GM12872 (cell line): ENCODE measurements at regions not wholly inside any gene's neighbourhood (a gene's known extent, or its start where the extent isn't known, plus 50 kb on each side); places are given as distances from the start of the nearest gene placed in this dataset.

Experiments
- TF ChIP-seq, protein P1 (sequence below): IDR thresholded peaks from 3 replicates; pipeline ENCODE4 v1.5.1; 2011; ENCODE audit warnings: low read depth, mild to moderate bottlenecking, low read length, moderate library complexity; ENCODE audit not compliant: insufficient read depth

DNA sequence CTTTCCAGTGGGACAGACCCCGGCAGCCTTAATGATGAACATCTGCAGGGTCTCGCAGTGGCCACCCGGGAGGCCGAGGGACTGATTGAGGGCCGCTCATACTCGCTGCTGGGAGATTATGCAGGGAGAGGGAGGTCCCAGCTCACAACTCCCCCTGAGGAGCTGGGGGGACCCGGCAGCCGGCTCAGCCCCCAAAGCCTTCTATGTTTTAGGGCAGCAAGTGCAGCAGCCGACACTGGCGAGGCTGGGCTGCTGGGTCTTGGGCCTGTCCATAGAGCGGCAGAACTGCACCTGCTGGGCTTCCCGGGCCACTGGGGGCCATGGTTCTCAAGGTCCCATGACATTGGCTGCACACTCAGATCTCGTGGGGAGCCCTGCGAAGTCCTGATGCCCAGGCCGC is 110.7 kb downstream of the RFLNA start:
- TF ChIP-seq, protein P1, sequence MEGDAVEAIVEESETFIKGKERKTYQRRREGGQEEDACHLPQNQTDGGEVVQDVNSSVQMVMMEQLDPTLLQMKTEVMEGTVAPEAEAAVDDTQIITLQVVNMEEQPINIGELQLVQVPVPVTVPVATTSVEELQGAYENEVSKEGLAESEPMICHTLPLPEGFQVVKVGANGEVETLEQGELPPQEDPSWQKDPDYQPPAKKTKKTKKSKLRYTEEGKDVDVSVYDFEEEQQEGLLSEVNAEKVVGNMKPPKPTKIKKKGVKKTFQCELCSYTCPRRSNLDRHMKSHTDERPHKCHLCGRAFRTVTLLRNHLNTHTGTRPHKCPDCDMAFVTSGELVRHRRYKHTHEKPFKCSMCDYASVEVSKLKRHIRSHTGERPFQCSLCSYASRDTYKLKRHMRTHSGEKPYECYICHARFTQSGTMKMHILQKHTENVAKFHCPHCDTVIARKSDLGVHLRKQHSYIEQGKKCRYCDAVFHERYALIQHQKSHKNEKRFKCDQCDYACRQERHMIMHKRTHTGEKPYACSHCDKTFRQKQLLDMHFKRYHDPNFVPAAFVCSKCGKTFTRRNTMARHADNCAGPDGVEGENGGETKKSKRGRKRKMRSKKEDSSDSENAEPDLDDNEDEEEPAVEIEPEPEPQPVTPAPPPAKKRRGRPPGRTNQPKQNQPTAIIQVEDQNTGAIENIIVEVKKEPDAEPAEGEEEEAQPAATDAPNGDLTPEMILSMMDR = no peak

DNA sequence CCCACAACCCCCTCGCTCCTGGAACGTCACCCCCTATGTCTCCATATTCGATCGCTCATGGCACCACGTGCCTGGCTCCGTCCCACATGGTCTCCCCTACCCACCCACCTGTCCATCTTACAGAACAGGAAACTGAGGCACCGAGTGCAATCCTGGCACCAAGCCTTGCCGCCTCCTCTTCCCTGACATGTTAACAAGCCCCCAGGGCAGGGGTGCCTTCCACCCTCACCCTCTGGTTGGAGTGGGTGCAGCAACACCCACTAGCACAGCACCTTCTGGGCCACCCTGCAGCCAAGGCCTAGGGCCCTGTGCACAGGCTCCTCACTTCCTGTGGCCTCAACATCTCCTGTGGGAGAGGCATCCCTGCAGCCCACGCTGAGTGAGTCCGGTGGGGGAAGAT is 110.3 kb downstream of the RFLNA start:
- TF ChIP-seq, protein P1 = no peak

DNA sequence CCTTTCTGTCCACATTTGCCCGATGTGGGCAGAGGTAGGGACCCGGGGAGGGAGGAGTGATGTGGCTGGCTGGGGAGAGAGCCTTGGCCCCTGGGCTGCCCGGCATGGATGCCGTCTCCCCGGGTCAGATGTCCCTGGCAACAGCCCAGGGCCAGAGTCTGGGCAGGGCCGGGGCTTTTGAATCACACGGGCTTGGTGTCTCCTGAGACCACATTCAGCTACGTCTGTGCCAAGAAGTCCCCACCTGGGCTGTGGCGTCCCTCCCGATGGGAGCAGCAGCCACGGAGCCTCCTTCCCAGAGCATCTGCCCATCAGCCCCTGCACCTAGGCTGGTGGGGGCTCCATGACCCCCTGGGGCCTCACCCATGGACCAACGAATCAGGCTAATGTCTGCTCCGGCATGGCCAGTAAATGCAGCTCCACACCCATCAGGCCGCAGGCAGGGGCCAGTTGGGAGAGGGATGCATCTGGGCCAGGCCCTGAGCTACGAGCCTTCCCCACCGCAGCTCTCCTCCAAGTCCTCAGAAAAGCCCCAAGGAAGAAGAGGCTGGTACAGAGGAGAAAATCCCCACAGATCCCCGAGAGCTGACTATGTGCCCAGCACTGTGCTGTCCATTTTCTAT is 109.4 kb downstream of the RFLNA start:
- TF ChIP-seq, protein P1 = no peak

DNA sequence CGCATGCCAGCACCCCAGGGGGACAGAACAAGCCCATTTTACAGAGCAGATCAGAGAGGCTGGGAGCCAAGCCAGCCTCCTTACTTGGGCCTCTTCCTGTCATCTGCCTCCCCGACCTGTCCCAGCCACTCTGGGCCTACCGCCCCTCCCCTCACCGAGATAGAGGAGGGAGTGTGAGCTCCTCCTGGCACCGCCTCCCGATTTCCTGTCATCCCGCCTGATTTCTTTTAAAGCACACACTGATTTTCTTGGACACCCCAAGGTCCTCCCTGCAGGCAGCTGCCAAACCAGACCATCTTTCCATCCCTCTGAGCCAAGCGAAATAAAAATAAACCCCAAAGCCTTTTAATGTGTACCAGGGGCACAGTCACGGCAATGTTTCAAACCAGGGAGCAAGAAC is 108.4 kb downstream of the RFLNA start:
- TF ChIP-seq, protein P1 = no peak

DNA sequence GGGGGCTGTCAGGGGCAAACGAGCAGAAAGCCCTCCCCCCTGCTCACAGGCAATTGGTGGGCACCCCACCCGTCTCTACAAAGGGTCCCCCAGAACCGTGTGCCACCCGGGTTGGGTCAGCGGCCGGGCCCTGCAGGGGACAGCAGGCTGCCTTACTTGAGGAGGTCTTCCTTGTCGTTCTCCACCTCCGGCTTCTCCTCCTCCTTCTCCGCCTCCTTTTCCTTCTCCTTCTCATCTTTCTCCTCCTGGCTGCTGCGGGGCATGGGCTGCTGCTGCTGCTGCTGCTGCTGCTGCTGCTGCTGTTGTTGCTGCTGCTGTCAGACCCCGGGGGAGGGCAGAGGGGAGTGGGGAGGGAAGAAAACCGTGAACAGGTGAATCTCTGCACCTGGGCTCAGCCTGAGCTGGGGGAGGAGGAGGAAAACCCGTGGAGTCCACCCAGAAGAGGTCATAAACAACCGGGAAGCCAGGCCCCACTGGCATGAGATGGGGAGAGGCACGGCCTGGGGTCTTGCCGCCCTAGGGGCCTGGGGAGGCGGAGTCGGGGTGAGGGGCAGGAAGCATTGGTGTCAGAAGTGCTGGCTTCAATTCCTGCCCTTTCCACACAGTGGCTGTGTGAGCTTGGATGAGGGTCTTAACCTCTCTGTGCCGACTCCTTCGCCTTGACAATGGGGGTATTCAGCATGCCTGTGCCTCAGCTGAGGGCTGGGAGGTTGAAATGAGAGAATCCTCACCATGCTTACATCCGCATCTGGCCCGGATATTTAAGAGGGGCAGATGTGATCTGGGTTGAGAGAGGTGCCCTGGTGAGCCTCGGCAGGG is 107.6 kb downstream of the RFLNA start:
- TF ChIP-seq, protein P1 = no peak

DNA sequence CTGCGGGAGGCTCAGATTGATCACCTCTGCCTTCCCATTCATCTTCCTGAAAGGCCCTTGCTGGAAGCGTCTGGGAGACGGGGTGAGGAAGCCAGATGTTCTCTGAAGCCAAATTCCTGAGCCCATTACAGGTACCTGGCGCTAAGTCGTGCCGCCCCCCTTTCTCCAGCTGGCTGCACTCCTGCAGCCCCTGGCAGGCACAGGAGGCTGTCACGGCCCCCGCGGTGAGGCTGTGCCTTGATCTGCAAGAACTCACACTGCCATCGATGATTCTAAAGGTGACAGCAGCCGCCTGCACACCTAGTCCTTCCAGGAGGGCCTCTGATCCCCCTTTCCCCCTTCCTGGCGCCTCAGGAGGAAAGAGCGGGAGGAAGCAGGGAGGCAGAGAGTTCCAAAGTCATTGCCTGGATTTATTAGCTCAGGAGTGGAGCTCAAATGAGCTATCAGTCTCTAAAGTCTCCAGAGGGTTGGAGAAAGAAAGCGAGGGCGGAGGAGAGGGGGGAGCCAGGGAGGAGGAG is 106.9 kb downstream of the RFLNA start:
- TF ChIP-seq, protein P1 = no peak

DNA sequence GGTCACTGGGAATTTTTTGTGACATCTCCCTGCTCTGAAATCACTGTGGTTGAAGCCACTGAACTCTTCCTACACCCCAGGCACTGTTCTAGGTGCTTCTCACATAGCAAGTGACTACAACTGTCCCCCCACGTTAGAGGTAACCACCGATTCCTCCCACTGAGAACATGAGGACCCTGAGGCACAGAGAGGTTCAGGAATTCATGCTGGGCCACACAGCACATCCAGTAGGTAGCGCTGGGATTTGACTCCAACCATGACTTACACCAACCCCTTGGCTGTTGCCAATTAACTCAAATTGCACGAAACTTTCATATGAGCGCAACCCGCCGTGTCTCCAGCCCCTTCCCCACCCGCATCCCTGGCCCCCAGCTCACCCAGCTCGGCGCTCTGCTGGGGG is 105.2 kb downstream of the RFLNA start:
- TF ChIP-seq, protein P1 = no peak
